ENCODE measurements at regions not wholly inside any gene's neighbourhood (a gene's known extent, or its start where the extent isn't known, plus 50 kb on each side); places are given as distances from the start of the nearest gene placed in this dataset.

- no peaks in the 10 kb centered on the region for H3K4me1 ChIP-seq (replicated peaks in 1 of 4; ENCODE audit: control insufficient read depth in 3 of 4, insufficient read depth in 4 of 4, low read length in 3 of 4)
- no peak overlapping the region for H3K9ac ChIP-seq (replicated peaks in 1 of 4; ENCODE audit: extremely low read depth in 1 of 4, low read depth in 3 of 4, low read length in 3 of 4)
- H4K5ac ChIP-seq (ENCODE audit: insufficient read length, low read depth, low read length), result no peak overlapping the region
- ChIA-PET CTCF (ENCODE audit: partially characterized antibody) (interaction anchor here (0.8 to 1.4 kb wide), 2 partner anchors 11 kb away, joined by 3 to 5 read pairs; no protein-coding TSS in a partner anchor), POLR2A (ENCODE audit: partially characterized antibody) (no interaction called here)
- no peak overlapping the region for H3K56ac ChIP-seq (replicated peaks; ENCODE audit: insufficient read length, low read depth, low read length)
- H3K4me2 ChIP-seq (ENCODE audit: insufficient read depth in 1 of 2, low read depth in 2 of 2, low read length in 2 of 2), result no peak overlapping the region
- H3K79me1 ChIP-seq (ENCODE audit: low read depth, low read length), result no peaks in the 10 kb centered on the region
- DNase-seq (ENCODE audit: low read depth in 1 of 2, low spot score in 2 of 2) (no peak), FAIRE-seq (no peak)
- no peak overlapping the region for H3K14ac ChIP-seq (ENCODE audit: insufficient read length)
- H3K4ac ChIP-seq (replicated peaks; ENCODE audit: insufficient read length, low read depth, low read length), result no peak overlapping the region
- no peaks in the 10 kb centered on the region for H3K9me3 ChIP-seq (ENCODE audit: insufficient read depth in 2 of 2, low read depth in 1 of 2, low read length in 1 of 2)
- 0 out of 7 replicates have a peak, but pooled peaks cover 0 to 2% (median 0%) of the 10 kb centered on the region in 4 experiments for H3K27me3 ChIP-seq (replicated peaks in 1 of 4; ENCODE audit: control insufficient read depth in 3 of 4, extremely low read depth in 1 of 4, insufficient read depth in 3 of 4, low read length in 3 of 4)
- no peak overlapping the region for H3K27ac ChIP-seq (ENCODE audit: low read depth, low read length)
- H3K36me3 ChIP-seq (ENCODE audit: control insufficient read depth in 2 of 4, insufficient read depth in 4 of 4, low read length in 3 of 4), result no peaks in the 10 kb centered on the region
- H2BK5ac ChIP-seq (ENCODE audit: low read depth, low read length), result no peak overlapping the region
- WGBS, 2 experiments (ENCODE audit: extremely low coverage in 1 of 2, insufficient coverage in 1 of 2, insufficient read length in 1 of 2, insufficient replicate concordance in 2 of 2, low coverage in 1 of 2, low lambda C conversion rate in 2 of 2, missing lambda C conversion rate in 1 of 2), result 92% methylated on average over 3 of the region's 3 CpGs; no CpG with 5 or more reads in 1 of the 2 experiments
- no peak overlapping the region for H4K8ac ChIP-seq (ENCODE audit: extremely low read depth, insufficient read depth, low read length)
- no peaks in the 10 kb centered on the region for H4K20me1 ChIP-seq (replicated peaks in 1 of 2; ENCODE audit: control insufficient read depth in 1 of 2, insufficient read depth in 2 of 2, low read length in 2 of 2)
- H3K18ac ChIP-seq (ENCODE audit: extremely low read depth, low read length), result no peak overlapping the region
- no peak overlapping the region for H3K23ac ChIP-seq (ENCODE audit: insufficient read length)
- H2BK20ac ChIP-seq (ENCODE audit: low read length), result no peak overlapping the region
- no peak overlapping the region for H2BK12ac ChIP-seq (ENCODE audit: low read depth, low read length)
- H3K23me2 ChIP-seq (ENCODE audit: low read depth, low read length), result no peaks in the 10 kb centered on the region
- no peak overlapping the region for H2BK120ac ChIP-seq (replicated peaks; ENCODE audit: low read depth, low read length)
- H2AK5ac ChIP-seq (ENCODE audit: low read depth, low read length), result no peak overlapping the region
- H2AFZ ChIP-seq (ENCODE audit: low read length), result no peak overlapping the region
- no peaks in the 10 kb centered on the region for H3K79me2 ChIP-seq (ENCODE audit: control insufficient read depth in 1 of 2, insufficient read depth in 2 of 2, low read length in 2 of 2)
- H3K4me3 ChIP-seq (ENCODE audit: extremely low read depth in 1 of 4, insufficient read depth in 2 of 4, low read depth in 3 of 4, low read length in 4 of 4), result no peak overlapping the region
- no peak overlapping the region for H4K91ac ChIP-seq (replicated peaks; ENCODE audit: insufficient read length, low read length)
- no peak overlapping the region for H2BK15ac ChIP-seq (ENCODE audit: low read length)
- TF ChIP-seq SIRT6 (IDR thresholded peaks at IDR 0.05; ENCODE audit: low read length) (no peak), MAFK (IDR thresholded peaks at IDR 0.05; ENCODE audit: low read depth, low read length) (no peak), EZH2 (IDR thresholded peaks at IDR 0.05; ENCODE audit: low read depth, low read length, severe bottlenecking) (no peak), NANOG (IDR thresholded peaks at IDR 0.05; ENCODE audit: insufficient read depth, low read depth, low read length, poor library complexity, severe bottlenecking) (no peak), SRF (IDR thresholded peaks at IDR 0.05; ENCODE audit: low read depth, low read length) (no peak), CEBPB (IDR thresholded peaks at IDR 0.05; ENCODE audit: low read depth, low read length) (no peak), NRF1 (IDR thresholded peaks at IDR 0.05; ENCODE audit: low read depth, low read length) (no peak), KDM4A (IDR thresholded peaks at IDR 0.05; ENCODE audit: low read depth, low read length, severe bottlenecking) (no peak), EP300 (IDR thresholded peaks at IDR 0.05; ENCODE audit: borderline replicate concordance in 1 of 2, low read depth in 2 of 2, low read length in 2 of 2) (no peak), HDAC6 (IDR thresholded peaks at IDR 0.05; ENCODE audit: low read depth, low read length) (no peak), SAP30 (IDR thresholded peaks at IDR 0.05; ENCODE audit: insufficient read depth, insufficient replicate concordance, low read length) (no peak), ASH2L (IDR thresholded peaks at IDR 0.05; ENCODE audit: low read length) (no peak), PHF8 (conservative IDR thresholded peaks at IDR 0.05; ENCODE audit: low read depth, low read length) (no peak), SP4 (IDR thresholded peaks at IDR 0.05; ENCODE audit: low read length) (no peak), POLR2A (IDR thresholded peaks at IDR 0.05; ENCODE audit: control extremely low read depth in 1 of 2, low read depth in 2 of 2, low read length in 2 of 2) (no peak), SIN3A (conservative IDR thresholded peaks at IDR 0.05 in 1 of 2, IDR thresholded peaks at IDR 0.05 in 1 of 2; ENCODE audit: low read depth in 1 of 2, low read length in 2 of 2) (no peak)
Observed at GRCh38 chr13:76707360-76707759, 178.8 kb downstream of the KCTD12 start.

Measured in H1 (cell line).